GM12864 (cell line): ENCODE measurements at regions not wholly inside any gene's neighbourhood (a gene's known extent, or its start where the extent isn't known, plus 50 kb on each side); places are given as distances from the start of the nearest gene placed in this dataset.

Source experiments
- DNase-seq: peaks from one replicate; pipeline ENCODE4 v3.0.0-alpha.2; 2011; ENCODE audit warnings: low read depth
- H3K4me3 ChIP-seq: 2 replicates; pipeline ENCODE4 v1.5.1; 2011; ENCODE audit warnings: mild to moderate bottlenecking, low read depth, low read length, control low read depth
- CTCF ChIP-seq: IDR thresholded peaks from 2 replicates; pipeline ENCODE4 v1.5.1; 2011; ENCODE audit warnings: low read depth, mild to moderate bottlenecking, moderate library complexity, low read length, control low read depth, inconsistent platforms; ENCODE audit errors: missing control alignments

GRCh38 chr1:9179463-9180110 is 50.7 kb upstream of the GPR157 start:
- H3K4me3 ChIP-seq = peak overlapping the region; percentile 77
- no peak for TF ChIP-seq CTCF
- no peak for DNase-seq

DNA sequence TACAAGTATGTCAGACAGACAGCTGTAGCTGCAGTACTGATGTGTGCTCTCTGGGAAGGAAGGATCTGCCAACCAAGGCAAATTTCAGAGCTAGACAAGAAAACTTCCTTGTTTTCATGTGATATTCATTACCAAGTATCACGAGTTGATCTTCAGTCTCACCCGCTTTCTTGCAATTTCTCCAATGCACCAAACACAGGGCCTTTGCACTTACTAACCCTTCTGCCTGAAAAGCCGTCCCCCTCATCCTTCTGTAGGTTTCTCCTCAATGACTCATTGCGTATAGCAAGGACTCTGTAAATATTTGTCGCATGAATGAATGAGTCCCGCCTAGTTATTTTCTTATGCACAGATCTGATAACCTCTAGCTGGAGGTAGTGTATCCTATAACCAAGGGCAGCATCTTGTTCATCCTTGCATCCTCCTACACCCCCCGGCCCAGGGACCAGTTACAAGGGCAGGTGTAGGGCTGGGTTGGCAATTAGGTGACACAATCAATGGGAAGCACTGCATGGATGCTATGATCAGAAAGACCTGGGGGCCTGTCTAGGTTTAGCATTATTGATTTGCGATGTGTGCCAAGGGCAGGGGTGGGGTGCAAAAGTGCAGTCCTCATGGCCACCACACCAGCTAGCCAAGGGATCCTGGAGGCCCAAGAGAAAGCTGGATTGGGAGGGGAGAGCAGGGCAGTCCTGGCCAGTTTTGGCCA is 51.4 kb upstream of the GPR157 start:
- DNase-seq = no peak
- H3K4me3 ChIP-seq = peak overlapping the region; percentile 77
- no peak for TF ChIP-seq CTCF

- peak overlapping the region; percentile 77 for H3K4me3 ChIP-seq
- TF ChIP-seq CTCF = peak; percentile 94
- no peak for DNase-seq
Observed at GRCh38 chr1:9181176-9181906, 52.4 kb upstream of the GPR157 start.

DNA sequence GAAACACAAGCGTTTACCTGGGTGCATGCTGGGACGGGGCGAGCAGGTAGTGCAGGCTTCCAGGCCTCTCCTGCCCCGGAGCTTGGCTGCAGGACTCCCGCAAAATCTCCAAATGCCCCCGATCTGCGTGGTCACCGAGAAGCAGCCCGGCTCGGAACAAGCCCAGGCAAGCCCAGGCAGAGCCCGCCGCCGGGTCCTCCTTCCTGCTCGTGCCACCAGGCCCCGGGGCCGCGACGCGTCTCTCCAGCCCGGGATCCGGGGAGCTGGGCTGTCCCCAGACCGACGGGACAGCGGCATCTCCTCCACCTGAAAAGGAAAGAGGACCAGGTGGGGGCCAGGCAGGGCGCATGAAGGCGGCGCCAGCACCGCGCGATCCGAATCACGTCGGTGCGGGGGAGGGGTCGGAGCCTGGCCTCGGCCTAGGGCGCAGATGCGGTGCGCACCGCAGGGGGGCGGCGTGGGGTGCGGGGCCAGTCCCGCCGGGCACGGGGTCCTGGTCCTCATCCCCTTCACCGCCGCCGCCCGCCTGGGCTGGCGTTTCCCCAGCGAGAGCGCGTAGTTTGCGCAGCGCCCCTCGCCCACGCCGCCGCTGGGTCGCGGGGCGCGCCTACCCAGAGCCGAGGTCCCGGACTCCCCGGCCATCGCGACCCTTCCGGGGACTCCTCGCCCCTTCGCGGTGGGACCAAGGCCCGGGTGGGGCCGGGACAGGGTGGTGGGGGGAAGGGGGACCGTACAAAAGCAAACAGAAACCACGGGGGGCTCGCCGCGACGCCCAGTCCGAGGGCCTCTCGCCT is 52.4 kb upstream of the H6PD start:
- DNase-seq = no peak
- TF ChIP-seq CTCF = peak; percentile 32
- peak overlapping the region; percentile 77 for H3K4me3 ChIP-seq

DNA sequence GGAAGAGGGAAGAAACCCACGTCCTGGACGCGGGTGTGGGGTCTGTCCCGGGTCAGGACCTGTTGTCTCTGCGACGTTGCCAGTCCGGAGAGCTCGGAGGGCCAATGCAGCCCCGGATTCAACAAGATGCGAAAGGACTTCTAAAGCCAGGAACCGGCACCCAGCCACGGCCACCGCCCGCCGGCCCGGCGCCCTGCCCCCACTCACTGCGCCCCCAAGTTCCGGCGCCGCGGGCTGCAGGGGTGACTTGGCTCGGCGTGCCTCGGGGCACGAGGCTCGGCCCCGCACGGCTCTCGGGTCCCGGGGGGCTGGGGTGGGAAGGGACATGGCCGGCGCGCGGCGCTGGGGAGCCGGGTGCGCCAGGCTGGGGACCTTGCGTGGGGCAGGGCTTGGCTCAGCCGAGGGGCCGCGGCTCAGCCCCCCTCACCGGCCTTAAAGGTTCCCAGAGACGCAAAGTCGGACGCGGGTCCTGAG is 51.8 kb upstream of the H6PD start:
- DNase-seq = no peak
- H3K4me3 ChIP-seq = peak overlapping the region; percentile 77

More for the DNA sequence above, 51.8 kb upstream of the H6PD start:
- TF ChIP-seq CTCF = no peak
